Lower leg skin (tissue), 4 donors: ENCODE measurements at regions not wholly inside any gene's neighbourhood (a gene's known extent, or its start where the extent isn't known, plus 50 kb on each side); places are given as distances from the start of the nearest gene placed in this dataset.

Experiments used
- DNase-seq, 2 donors: peaks; one replicate each; pipeline ENCODE4 v3.0.0-alpha.2; 2019; ENCODE audit warnings: low spot score in 2 of 2
- H3K4me3 ChIP-seq: fragments of 200-600 bp; sonication (generic); 2 replicates; pipeline ENCODE4 v1.5.1; 2017; ENCODE audit warnings: mild to moderate bottlenecking, low read depth; ENCODE audit not compliant: poor library complexity, severe bottlenecking
- CTCF ChIP-seq, 3 donors: fragments of 450-650 bp; IDR thresholded peaks; one replicate each; pipeline ENCODE4 v1.5.1; 2016; ENCODE audit warnings: antibody characterized with exemption in 3 of 3, mild to moderate bottlenecking in 3 of 3, moderate library complexity in 2 of 3
- POLR2A ChIP-seq, 2 donors: fragments of 450-650 bp; IDR thresholded peaks; one replicate each; pipeline ENCODE4 v1.6.1; 2016 to 2017; ENCODE audit warnings: antibody characterized with exemption in 2 of 2, mild to moderate bottlenecking in 1 of 2, moderate library complexity in 1 of 2
- WGBS, 2 donors: methylation state at CpG; one replicate each; pipeline ENCODE4 v1.1.5; 2018; 5-methylcytosine and 5-hydroxymethylcytosine counted together
- intact Hi-C: fragments of 100-400 bp; cut with DNase I; formaldehyde crosslinking; loops from one replicate; pipeline ENCODE4 v1.15.0; 2023; ENCODE audit warnings: low total_unique reads

DNA sequence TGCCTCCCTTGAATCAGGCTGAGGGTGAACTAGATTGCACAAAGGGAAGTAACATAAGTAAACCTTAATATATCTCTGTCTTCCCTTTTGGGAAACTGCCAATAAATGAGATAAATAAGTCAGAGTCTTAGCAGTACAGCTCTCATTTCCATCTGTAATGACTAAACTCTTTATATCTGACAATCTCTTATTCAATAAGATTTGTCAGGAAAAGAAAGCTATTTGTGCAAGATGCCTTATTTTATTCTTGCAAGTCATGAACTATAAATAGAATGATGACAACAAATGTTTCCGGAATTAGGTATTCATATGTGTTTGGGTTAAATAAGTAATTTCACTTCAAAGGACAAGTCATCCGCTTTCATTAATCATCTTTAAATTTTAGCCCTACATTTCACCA lies 229.2 kb downstream of the PTGER3 start:
- WGBS, 2 donors = 36 to 38% methylated on average over 2 of the region's 2 CpGs
- no peak overlapping the region for H3K4me3 ChIP-seq
- no peak for DNase-seq
- no peak for TF ChIP-seq CTCF (IDR thresholded peaks at IDR 0.05)
- TF ChIP-seq POLR2A (IDR thresholded peaks at IDR 0.05) = no peak
- intact Hi-C loops = no loop called here

GRCh38 chr1:70819231-70819630 lies 228.4 kb downstream of the PTGER3 start:
- intact Hi-C loops = no loop called here
- no peak for DNase-seq
- TF ChIP-seq POLR2A (IDR thresholded peaks at IDR 0.05) (no peak), CTCF (IDR thresholded peaks at IDR 0.05) (no peak)
- no peak overlapping the region for H3K4me3 ChIP-seq
- 63 to 75% methylated on average over 2 of the region's 2 CpGs for WGBS, 2 donors

DNA sequence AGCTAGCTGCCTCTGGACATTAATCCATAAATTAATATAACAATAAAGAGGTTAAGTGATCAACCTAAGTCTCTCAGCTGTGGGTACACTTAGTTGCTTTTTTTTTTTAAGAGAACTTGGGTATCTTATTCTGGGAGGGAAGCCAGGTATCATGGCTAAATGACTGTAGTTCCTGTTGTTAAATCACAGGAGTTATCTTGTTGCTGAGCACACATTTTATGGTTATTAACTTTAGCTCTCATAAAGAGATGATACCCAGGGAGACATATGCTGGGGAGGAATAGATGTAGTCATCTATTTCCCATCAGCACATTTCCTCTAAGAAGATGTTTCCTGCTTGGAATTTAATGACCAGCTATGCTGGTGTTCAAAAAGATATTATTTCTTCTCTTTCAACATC lies 227.8 kb downstream of the PTGER3 start:
- intact Hi-C loops = no loop called here
- no peak overlapping the region for H3K4me3 ChIP-seq
- no peak for TF ChIP-seq CTCF (IDR thresholded peaks at IDR 0.05)
- TF ChIP-seq POLR2A (IDR thresholded peaks at IDR 0.05) = no peak
- no peak for DNase-seq

GRCh38 chr1:70820396-70820795 lies 227.2 kb downstream of the PTGER3 start:
- TF ChIP-seq POLR2A (IDR thresholded peaks at IDR 0.05) (no peak), CTCF (IDR thresholded peaks at IDR 0.05) (no peak)
- intact Hi-C loops = no loop called here
- no peak for DNase-seq
- H3K4me3 ChIP-seq = no peak overlapping the region

GRCh38 chr1:70820995-70821394 lies 226.6 kb downstream of the PTGER3 start:
- no peak overlapping the region for H3K4me3 ChIP-seq
- intact Hi-C loops = no loop called here
- 52 to 55% methylated on average over 2 of the region's 2 CpGs for WGBS, 2 donors
- no peak for TF ChIP-seq POLR2A (IDR thresholded peaks at IDR 0.05)
- no peak for TF ChIP-seq CTCF (IDR thresholded peaks at IDR 0.05)
- no peak for DNase-seq

DNA sequence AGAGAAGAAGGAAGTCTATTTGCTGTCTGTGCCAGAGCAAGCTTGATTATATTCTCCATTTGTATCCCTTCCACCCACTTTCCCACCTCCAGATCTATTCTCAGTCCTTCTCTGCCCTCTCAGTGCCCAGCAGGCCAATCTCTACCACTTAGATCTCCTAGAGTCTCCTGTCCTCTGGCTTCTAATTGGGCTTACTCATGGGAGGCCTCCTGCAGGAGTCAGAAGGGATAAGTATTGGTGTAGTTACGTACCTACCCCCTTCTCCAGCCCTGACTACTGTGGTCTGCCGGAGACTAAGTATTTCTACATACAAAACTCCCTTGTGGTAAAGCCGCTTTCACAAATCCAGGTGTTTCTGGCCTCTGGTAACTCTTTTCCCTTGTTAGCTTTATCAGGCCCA lies 221.2 kb downstream of the PTGER3 start:
- no peak for DNase-seq
- H3K4me3 ChIP-seq = no peak overlapping the region
- TF ChIP-seq POLR2A (IDR thresholded peaks at IDR 0.05) = no peak
- no peak for TF ChIP-seq CTCF (IDR thresholded peaks at IDR 0.05)
- WGBS, 2 donors = 95 to 98% methylated on average over 3 of the region's 3 CpGs
- intact Hi-C loops = no loop called here
